NOMO-1 (cell line): ENCODE measurements at regions not wholly inside any gene's neighbourhood (a gene's known extent, or its start where the extent isn't known, plus 50 kb on each side); places are given as distances from the start of the nearest gene placed in this dataset.

Experiments used
- DNase-seq, 2 experiments: peaks; one replicate each; lab custom pipeline; 2025; ENCODE audit not compliant: unreplicated experiment in 2 of 2; lab: John Stamatoyannopoulos, UW

GRCh38 chr11:15859411-15859810 is 496.9 kb downstream of the SOX6 start:
- no peak for DNase-seq

DNA sequence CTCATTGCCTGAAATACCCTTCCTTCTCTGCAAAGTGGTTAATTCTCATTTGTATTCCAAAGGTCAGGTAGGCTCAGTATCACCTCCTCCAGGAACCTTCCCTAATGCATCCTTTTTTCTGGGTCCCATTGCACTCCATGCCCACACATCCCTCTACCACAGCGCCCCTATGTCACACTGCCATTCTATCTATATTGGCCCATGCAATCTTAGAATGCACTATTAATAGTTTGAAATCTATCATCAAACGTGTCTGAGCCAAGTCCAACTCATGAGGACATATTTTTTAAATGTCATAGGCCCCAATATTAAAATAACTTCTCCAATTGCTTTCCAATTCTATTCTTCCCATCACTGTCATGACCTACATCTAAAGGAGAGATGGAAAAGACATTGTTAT is 495.1 kb downstream of the SOX6 start:
- no peak for DNase-seq

- no peak for DNase-seq
These were observed 492.9 kb downstream of the SOX6 start for GRCh38 chr11:15863411-15863810.

GRCh38 chr11:15864026-15864805 is 492.1 kb downstream of the SOX6 start:
- DNase-seq, result no peak

DNA sequence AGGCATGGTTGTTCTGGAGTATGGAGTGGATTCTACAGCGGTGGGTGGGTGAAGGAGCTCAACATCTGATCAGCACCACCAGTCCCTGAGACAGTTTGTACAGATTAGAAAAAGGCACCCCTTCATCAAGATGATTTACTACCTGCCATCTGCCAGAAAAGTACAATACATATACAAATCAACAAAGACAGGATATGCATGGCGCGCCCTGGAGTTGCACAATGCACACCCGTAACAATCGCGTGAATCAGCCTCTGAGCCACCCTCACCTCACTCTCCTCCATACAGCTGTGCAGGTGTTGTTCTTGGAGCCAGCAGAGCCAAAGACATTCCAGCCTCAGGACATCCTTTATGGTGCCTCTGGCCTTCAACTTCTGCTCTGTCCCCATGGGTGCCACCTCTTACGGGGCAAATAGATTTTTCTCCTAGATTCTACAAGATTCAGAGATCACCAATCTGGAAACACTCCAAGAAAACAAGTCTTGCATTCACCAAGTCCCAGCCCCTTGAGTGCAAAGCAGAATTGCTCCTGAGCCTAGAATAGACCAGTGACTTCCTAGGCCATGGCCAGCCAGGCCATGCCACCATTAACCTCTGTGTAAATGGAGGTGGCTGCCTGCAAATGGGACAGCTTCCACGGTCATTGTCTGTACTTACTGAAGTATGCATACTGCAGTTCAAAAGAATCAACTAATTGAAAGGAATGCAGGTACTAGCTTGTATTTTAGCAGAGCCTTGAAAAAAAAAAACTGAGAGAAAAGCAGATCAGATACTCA is 490.9 kb downstream of the SOX6 start:
- DNase-seq, result no peak

DNA sequence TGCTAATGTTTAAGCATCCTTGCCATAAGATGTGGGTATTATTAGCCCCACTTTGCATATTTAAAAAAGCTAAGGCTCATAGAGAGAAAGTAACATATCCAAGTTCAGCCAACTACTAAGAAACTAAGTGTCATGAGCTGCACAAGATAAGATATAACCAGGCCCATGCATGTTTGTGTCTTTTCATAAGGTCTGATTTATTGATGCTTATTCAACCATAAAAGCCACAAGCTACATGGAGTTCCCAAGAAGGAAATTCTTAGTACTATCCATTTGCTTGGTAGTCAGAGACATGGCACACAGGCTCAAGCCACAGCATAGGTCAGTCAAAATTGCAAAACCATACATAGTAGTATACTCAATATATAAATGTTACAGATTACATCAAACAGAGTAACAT is 488.5 kb downstream of the SOX6 start:
- no peak for DNase-seq

- DNase-seq, result no peak
These were observed 485.4 kb downstream of the SOX6 start for GRCh38 chr11:15870911-15871310.

DNA sequence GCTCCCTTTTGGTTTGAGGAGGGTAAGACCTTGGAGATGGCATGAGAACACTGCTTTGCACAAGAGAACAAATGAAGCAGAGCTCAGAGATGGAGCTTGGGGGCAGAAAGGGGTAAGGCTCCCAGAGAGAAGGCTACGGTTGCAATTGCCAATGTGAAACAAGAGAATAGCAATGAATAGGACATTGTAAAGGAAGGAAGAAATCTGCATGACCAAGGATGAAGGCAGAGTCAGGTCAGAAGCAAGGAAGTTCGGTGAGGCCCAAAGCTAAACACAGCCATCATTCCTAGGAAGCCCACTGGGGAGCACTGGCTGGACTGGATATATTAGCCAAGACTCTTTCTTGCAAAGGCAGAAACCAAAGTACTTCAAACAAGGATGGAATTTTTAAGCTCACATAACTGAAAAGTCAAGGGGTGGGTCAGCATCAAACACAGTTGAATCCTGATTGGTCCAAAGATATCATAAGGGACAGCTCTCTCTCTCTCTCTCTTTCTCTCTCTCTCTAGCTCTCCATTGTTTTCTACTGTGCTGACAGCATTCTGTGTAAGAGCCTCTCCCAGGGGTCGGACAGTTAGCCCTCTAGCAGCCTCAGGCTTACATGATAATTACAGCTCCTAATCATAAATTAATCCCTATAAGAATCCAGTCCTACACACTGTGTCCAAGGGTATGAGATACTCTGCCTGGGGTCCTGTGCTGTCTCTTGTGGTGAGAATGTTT is 484.3 kb downstream of the SOX6 start:
- no peak for DNase-seq

DNA sequence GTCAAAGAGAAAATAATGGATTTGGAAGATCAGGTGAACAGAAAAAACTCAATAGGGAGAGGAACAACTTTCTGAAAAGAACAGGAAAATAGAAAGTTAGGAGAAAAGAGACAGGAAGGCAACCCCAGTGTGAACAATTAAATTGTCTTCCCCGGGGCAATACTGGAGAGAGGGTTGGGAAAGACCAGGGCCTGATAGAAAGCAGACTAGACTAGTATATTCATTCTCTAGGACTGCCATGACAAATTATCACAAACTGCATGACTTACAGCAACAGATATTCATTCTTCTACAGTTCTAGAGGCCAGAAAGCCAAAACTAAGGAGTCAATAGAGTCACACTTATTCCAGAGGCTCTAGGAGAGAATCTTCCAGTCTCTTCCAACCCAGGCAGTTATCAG is 482.8 kb downstream of the SOX6 start:
- DNase-seq, result no peak

GRCh38 chr11:15874704-15875103 is 481.6 kb downstream of the SOX6 start:
- DNase-seq, result no peak

GRCh38 chr11:15875393-15875792 is 481.0 kb downstream of the SOX6 start:
- no peak for DNase-seq

- DNase-seq, result no peak
These were observed 480.4 kb downstream of the SOX6 start for GRCh38 chr11:15875943-15876342.

GRCh38 chr11:15878756-15879155 is 477.6 kb downstream of the SOX6 start:
- no peak for DNase-seq

- no peak for DNase-seq
These were observed 476.1 kb downstream of the SOX6 start for GRCh38 chr11:15880291-15880690.

GRCh38 chr11:15882876-15883454 is 473.4 kb downstream of the SOX6 start:
- DNase-seq, result no peak

DNA sequence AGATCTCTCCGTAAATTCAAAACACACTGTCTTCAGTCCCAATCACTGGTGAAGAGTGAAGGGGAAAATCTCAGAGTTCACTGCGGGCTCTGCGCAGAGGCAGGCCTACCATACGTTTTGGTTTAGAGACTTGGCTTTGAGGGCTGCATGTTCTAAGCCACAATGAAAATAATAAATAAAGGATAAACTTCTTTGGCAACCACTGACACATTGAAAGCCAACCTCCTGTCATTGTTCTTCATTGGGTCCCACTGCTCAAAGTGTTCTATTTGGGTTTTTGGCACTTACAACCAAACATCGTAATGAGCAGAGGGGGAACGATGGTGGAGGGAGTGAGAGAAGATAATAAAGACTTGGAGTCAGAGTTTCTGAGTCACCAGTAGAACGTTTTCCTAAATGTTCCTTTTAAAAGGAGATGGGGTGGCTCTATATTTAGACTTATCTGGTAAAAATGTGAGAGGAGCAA is 472.9 kb downstream of the SOX6 start:
- DNase-seq, result no peak

DNA sequence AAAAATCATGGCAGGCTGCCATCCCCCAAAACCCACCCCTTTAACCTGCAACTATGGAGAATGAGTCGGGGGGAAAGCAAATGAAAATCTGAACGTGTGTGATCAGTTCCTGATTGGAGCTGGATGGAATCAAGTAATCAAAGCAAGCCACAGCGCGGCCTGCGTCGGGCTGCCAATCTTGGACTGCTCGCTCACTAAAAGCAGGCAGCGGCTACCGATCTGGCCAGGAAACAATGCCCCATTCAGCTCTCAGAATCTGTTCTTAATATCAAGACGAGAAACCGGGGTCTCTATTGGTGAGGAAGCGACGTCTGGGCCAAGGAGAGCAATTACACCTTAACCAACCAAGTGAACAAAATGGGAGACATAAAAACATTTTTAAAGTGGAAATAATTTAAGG is 472.2 kb downstream of the SOX6 start:
- DNase-seq, result no peak

DNA sequence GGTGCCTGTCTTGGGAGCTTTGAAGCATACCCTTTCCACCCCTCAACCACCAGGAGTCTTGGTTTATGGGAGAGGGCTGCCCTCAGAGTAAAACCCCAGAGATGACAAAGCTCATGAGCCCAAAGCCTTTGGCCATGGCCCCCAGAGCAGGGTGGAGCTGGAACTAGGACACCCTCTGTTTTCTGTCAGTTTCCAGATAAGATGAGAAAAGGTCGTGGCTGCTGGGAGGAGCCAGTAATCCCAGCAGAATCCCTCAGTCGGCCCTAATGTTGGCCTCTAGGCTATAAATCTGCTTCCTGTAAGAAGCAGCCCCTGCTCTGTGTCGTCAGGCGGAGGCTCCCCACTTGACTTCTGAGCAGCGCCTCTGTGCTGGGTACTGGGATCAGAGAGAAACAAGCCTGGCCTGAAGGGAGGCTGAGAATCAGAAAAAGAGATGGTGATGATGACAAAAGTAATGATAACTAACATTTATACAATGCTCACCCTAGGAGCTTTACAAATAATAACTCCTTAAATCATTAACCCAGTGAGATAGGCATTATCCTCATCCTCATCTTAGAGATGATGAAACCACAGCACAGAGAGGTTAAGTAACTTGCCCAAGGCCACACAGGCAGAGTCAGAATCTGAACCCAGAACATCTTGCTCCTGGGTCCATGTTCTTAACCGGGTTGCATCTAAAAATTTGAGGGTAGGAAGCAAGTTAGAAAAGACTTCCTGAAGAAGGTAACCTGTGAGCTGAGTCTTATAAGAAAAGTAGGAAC is 471.4 kb downstream of the SOX6 start:
- no peak for DNase-seq

GRCh38 chr11:15885854-15886253 is 470.5 kb downstream of the SOX6 start:
- DNase-seq, result no peak

- no peak for DNase-seq
These were observed 470.0 kb downstream of the SOX6 start for GRCh38 chr11:15886299-15886698.
